ENCODE measurements at regions not wholly inside any gene's neighbourhood (a gene's known extent, or its start where the extent isn't known, plus 50 kb on each side); places are given as distances from the start of the nearest gene placed in this dataset.

DNA sequence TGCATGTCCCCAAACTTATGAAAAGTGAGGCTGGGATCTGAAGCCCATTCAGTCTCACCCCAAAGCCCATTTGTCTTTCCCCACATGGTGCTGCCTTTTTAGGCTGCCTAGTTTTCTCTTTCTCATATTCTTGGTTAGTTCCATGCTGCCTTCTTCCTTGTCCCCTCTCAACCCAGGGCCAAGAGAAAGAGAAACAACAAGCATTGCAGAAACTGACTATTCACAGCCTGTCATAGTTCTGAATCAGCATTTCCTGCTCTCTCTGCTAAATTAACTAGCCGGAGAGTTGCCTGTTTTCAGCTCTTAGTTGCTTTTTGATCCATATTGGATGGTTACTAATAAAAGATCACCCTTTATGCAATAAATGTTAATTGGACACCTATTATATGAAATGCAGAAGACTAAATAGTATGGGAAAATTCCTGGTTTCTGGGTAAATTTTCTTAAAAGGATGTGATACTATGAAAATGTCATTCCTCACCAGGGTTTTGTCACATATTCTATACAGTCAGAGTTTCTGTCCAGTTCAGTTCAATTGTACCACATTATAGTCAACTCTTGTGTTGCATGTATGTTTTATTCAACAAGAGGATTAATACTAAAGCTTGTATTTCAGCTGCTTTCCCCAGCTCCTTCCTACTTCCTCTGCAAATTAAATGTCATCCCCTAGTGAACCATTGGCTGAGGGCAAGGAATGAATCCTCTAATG, 246.5 kb downstream of the GALR1 start:
- no peak overlapping the region for H3K9ac ChIP-seq (ENCODE audit: insufficient read depth, low read length, poor library complexity, severe bottlenecking)
- no CpG with 5 or more reads among the region's 1 CpG for WGBS (ENCODE audit: insufficient coverage)

DNA sequence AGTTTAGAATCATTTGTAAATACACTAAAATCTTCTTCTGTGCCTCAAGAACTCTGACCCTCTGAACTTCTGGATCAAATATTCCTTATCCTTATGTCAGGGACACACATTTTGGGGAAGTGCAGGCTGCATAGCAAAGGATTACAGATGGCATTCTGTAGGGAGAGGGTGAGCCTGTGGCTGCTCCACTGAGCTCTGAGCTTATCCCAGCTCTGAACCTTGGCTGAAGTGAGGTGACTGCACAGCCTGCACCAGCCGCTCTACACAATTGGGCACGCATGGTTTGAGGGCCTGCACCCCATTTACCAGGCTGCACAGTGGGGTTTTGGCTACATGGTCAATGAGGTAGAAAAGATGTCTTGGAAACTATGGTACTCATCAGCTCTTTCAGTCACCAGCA, 251.6 kb downstream of the GALR1 start:
- no peak overlapping the region for H3K4me3 ChIP-seq (replicated peaks in 1 of 3; ENCODE audit: low read depth in 2 of 3, low read length in 3 of 3)
- H3K27me3 ChIP-seq (ENCODE audit: control insufficient read depth in 2 of 2, insufficient read depth in 2 of 2, low read length in 2 of 2) = no peaks in the 10 kb centered on the region
- H3K4me1 Mint-ChIP-seq = no peaks in the 10 kb centered on the region
- peaks cover 6 to 7% of the 10 kb centered on the region in 2 donors for H3K9me3 ChIP-seq (replicated peaks in 1 of 2; ENCODE audit: control insufficient read depth in 1 of 2, insufficient read depth in 1 of 2, low read length in 2 of 2)
- TF ChIP-seq, protein P1, sequence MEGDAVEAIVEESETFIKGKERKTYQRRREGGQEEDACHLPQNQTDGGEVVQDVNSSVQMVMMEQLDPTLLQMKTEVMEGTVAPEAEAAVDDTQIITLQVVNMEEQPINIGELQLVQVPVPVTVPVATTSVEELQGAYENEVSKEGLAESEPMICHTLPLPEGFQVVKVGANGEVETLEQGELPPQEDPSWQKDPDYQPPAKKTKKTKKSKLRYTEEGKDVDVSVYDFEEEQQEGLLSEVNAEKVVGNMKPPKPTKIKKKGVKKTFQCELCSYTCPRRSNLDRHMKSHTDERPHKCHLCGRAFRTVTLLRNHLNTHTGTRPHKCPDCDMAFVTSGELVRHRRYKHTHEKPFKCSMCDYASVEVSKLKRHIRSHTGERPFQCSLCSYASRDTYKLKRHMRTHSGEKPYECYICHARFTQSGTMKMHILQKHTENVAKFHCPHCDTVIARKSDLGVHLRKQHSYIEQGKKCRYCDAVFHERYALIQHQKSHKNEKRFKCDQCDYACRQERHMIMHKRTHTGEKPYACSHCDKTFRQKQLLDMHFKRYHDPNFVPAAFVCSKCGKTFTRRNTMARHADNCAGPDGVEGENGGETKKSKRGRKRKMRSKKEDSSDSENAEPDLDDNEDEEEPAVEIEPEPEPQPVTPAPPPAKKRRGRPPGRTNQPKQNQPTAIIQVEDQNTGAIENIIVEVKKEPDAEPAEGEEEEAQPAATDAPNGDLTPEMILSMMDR (IDR thresholded peaks at IDR 0.05) = no peak
- intact Hi-C loops (cut with micrococcal nuclease) = no loop called here
- peaks cover 0 to 1% (median 0%) of the 10 kb centered on the region in 3 donors for H3K27me3 Mint-ChIP-seq (ENCODE audit: low read depth in 3 of 3)
- WGBS (ENCODE audit: insufficient coverage) = 100% methylated on average over 1 of the region's 2 CpGs
- no peak overlapping the region for H3K27ac Mint-ChIP-seq
- H3K4me3 Mint-ChIP-seq = no peak overlapping the region
- no peaks in the 10 kb centered on the region for H3K4me1 ChIP-seq (ENCODE audit: control insufficient read depth in 1 of 2, insufficient read depth in 2 of 2, low read length in 2 of 2)
- H3K79me2 ChIP-seq (ENCODE audit: insufficient read depth, low read length) = no peaks in the 10 kb centered on the region
- no peak overlapping the region for H3K27ac ChIP-seq (ENCODE audit: low read depth in 1 of 2, low read length in 2 of 2)
- no peak overlapping the region for H3K9ac ChIP-seq (ENCODE audit: insufficient read depth, low read length, poor library complexity, severe bottlenecking)
- no peak for DNase-seq
- H4K20me1 ChIP-seq (ENCODE audit: insufficient read depth, low read length) = no peaks in the 10 kb centered on the region
- peaks cover 8 to 17% (median 10%) of the 10 kb centered on the region in 7 donors for H3K9me3 Mint-ChIP-seq
- no peaks in the 10 kb centered on the region for H3K36me3 Mint-ChIP-seq
- no peak overlapping the region for H3K4me2 ChIP-seq (replicated peaks; ENCODE audit: extremely low read depth, low read length, poor library complexity, severe bottlenecking)
- H2AFZ ChIP-seq (ENCODE audit: insufficient read depth, low read depth, low read length, poor library complexity, severe bottlenecking) = no peak overlapping the region
- H3K36me3 ChIP-seq (replicated peaks in 1 of 2; ENCODE audit: control insufficient read depth in 1 of 2, insufficient read depth in 2 of 2, low read length in 2 of 2) = no peaks in the 10 kb centered on the region

More for the DNA sequence above, 246.5 kb downstream of the GALR1 start:
- H3K36me3 ChIP-seq (replicated peaks in 1 of 2; ENCODE audit: control insufficient read depth in 1 of 2, insufficient read depth in 2 of 2, low read length in 2 of 2) = no peaks in the 10 kb centered on the region
- no peaks in the 10 kb centered on the region for H3K4me1 Mint-ChIP-seq
- H3K4me1 ChIP-seq (ENCODE audit: control insufficient read depth in 1 of 2, insufficient read depth in 2 of 2, low read length in 2 of 2) = no peaks in the 10 kb centered on the region
- H3K4me3 ChIP-seq (replicated peaks in 1 of 3; ENCODE audit: low read depth in 2 of 3, low read length in 3 of 3) = no peak overlapping the region
- H3K4me2 ChIP-seq (replicated peaks; ENCODE audit: extremely low read depth, low read length, poor library complexity, severe bottlenecking) = no peak overlapping the region
- TF ChIP-seq, protein P1 (IDR thresholded peaks at IDR 0.05) = no peak
- peaks cover 0 to 3% (median 0%) of the 10 kb centered on the region in 3 donors for H3K27me3 Mint-ChIP-seq (ENCODE audit: low read depth in 3 of 3)
- intact Hi-C loops (cut with micrococcal nuclease) = no loop called here
- H3K79me2 ChIP-seq (ENCODE audit: insufficient read depth, low read length) = no peaks in the 10 kb centered on the region
- H3K27ac ChIP-seq (ENCODE audit: low read depth in 1 of 2, low read length in 2 of 2) = no peak overlapping the region
- no peak for DNase-seq
- no peaks in the 10 kb centered on the region for H3K36me3 Mint-ChIP-seq
- no peaks in the 10 kb centered on the region for H4K20me1 ChIP-seq (ENCODE audit: insufficient read depth, low read length)
- no peak overlapping the region for H3K27ac Mint-ChIP-seq
- peaks cover 6 to 7% of the 10 kb centered on the region in 2 donors for H3K9me3 ChIP-seq (replicated peaks in 1 of 2; ENCODE audit: control insufficient read depth in 1 of 2, insufficient read depth in 1 of 2, low read length in 2 of 2)
- no peak overlapping the region for H3K4me3 Mint-ChIP-seq
- H3K9me3 Mint-ChIP-seq = peaks cover 10 to 17% (median 13%) of the 10 kb centered on the region in 7 donors
- no peak overlapping the region for H2AFZ ChIP-seq (ENCODE audit: insufficient read depth, low read depth, low read length, poor library complexity, severe bottlenecking)
- no peaks in the 10 kb centered on the region for H3K27me3 ChIP-seq (ENCODE audit: control insufficient read depth in 2 of 2, insufficient read depth in 2 of 2, low read length in 2 of 2)
